ENCODE measurements at regions not wholly inside any gene's neighbourhood (a gene's known extent, or its start where the extent isn't known, plus 50 kb on each side); places are given as distances from the start of the nearest gene placed in this dataset.
A peak's percentile ranks its signal among the peaks of the same experiment; 100 is the strongest.

- Histone ChIP-seq H2BK15ac (ENCODE audit: low read depth, poor library complexity, severe bottlenecking) (no peak overlapping the region), H3K9ac (ENCODE audit: low read length) (no peak overlapping the region), H2AFZ (ENCODE audit: low read depth, low read length) (no peak overlapping the region), H3K4me2 (ENCODE audit: low read length, poor library complexity, severe bottlenecking) (no peak overlapping the region), H2BK5ac (ENCODE audit: low read depth, low read length, poor library complexity, severe bottlenecking) (no peak overlapping the region), H2BK120ac (ENCODE audit: low read depth, low read length) (no peak overlapping the region), H3K36me3 (ENCODE audit: control insufficient read depth in 1 of 2, insufficient read depth in 2 of 2, low read depth in 1 of 2, low read length in 2 of 2) (no peaks in the 10 kb centered on the region), H3K79me1 (replicated peaks; ENCODE audit: low read length, poor library complexity, severe bottlenecking) (no peaks in the 10 kb centered on the region), H3K9me3 (ENCODE audit: control insufficient read depth, low read length) (no peaks in the 10 kb centered on the region), H3K27me3 (ENCODE audit: control insufficient read depth in 1 of 2, insufficient read depth in 1 of 2, low read length in 2 of 2) (no peaks in the 10 kb centered on the region), H4K91ac (ENCODE audit: low read length) (no peak overlapping the region), H3K14ac (ENCODE audit: low read length in 2 of 2) (no peak overlapping the region), H3K18ac (ENCODE audit: low read depth in 1 of 2, low read length in 2 of 2) (no peak overlapping the region), H3K27ac (ENCODE audit: low read length, poor library complexity, severe bottlenecking) (no peak overlapping the region), H2BK12ac (ENCODE audit: low read length in 2 of 2) (no peak overlapping the region), H3K4ac (ENCODE audit: low read depth in 1 of 2, low read length in 2 of 2) (no peak overlapping the region), H3K23ac (ENCODE audit: low read length in 2 of 2) (no peak overlapping the region), H3K4me3 (ENCODE audit: insufficient read depth in 1 of 2, low read depth in 1 of 2, low read length in 2 of 2) (no peak overlapping the region), H3K4me1 (ENCODE audit: control insufficient read depth, insufficient read depth, low read depth, low read length) (no peaks in the 10 kb centered on the region), H2AK5ac (ENCODE audit: low read length, severe bottlenecking) (no peak overlapping the region), H4K8ac (ENCODE audit: low read length) (no peak overlapping the region)
- WGBS, result 100% methylated on average over 2 of the region's 3 CpGs
- no peak for DNase-seq
These were observed 327.0 kb downstream of the ETS1 start for GRCh38 chr11:128260398-128260797.

- Histone ChIP-seq H3K4me3 (ENCODE audit: insufficient read depth in 1 of 2, low read depth in 1 of 2, low read length in 2 of 2) (no peak overlapping the region), H3K18ac (ENCODE audit: low read depth in 1 of 2, low read length in 2 of 2) (no peak overlapping the region), H3K4me2 (ENCODE audit: low read length, poor library complexity, severe bottlenecking) (no peak overlapping the region), H3K27me3 (ENCODE audit: control insufficient read depth in 1 of 2, insufficient read depth in 1 of 2, low read length in 2 of 2) (no peaks in the 10 kb centered on the region), H3K4me1 (ENCODE audit: control insufficient read depth, insufficient read depth, low read depth, low read length) (no peaks in the 10 kb centered on the region), H3K9ac (ENCODE audit: low read length) (no peak overlapping the region), H3K36me3 (ENCODE audit: control insufficient read depth in 1 of 2, insufficient read depth in 2 of 2, low read depth in 1 of 2, low read length in 2 of 2) (no peaks in the 10 kb centered on the region), H3K9me3 (ENCODE audit: control insufficient read depth, low read length) (no peaks in the 10 kb centered on the region), H3K4ac (ENCODE audit: low read depth in 1 of 2, low read length in 2 of 2) (no peak overlapping the region), H3K23ac (ENCODE audit: low read length in 2 of 2) (no peak overlapping the region), H3K79me1 (replicated peaks; ENCODE audit: low read length, poor library complexity, severe bottlenecking) (no peaks in the 10 kb centered on the region), H4K91ac (ENCODE audit: low read length) (no peak overlapping the region), H4K8ac (ENCODE audit: low read length) (no peak overlapping the region), H2BK120ac (ENCODE audit: low read depth, low read length) (no peak overlapping the region), H2BK12ac (ENCODE audit: low read length in 2 of 2) (no peak overlapping the region), H2AK5ac (ENCODE audit: low read length, severe bottlenecking) (no peak overlapping the region), H3K14ac (ENCODE audit: low read length in 2 of 2) (no peak overlapping the region), H2BK5ac (ENCODE audit: low read depth, low read length, poor library complexity, severe bottlenecking) (no peak overlapping the region), H3K27ac (ENCODE audit: low read length, poor library complexity, severe bottlenecking) (no peak overlapping the region), H2AFZ (ENCODE audit: low read depth, low read length) (no peak overlapping the region), H2BK15ac (ENCODE audit: low read depth, poor library complexity, severe bottlenecking) (no peak overlapping the region)
- no peak for DNase-seq
- 100% methylated on average over 1 of the region's 1 CpG for WGBS
These were observed 327.5 kb downstream of the ETS1 start for GRCh38 chr11:128259816-128260215.

GRCh38 chr11:128254941-128255340 lies 332.4 kb downstream of the ETS1 start:
- H3K9ac ChIP-seq (ENCODE audit: low read length), result no peak overlapping the region
- no peaks in the 10 kb centered on the region for H3K36me3 ChIP-seq (ENCODE audit: control insufficient read depth in 1 of 2, insufficient read depth in 2 of 2, low read depth in 1 of 2, low read length in 2 of 2)
- no peak overlapping the region for H3K4ac ChIP-seq (ENCODE audit: low read depth in 1 of 2, low read length in 2 of 2)
- H2AK5ac ChIP-seq (ENCODE audit: low read length, severe bottlenecking), result no peak overlapping the region
- H2BK5ac ChIP-seq (ENCODE audit: low read depth, low read length, poor library complexity, severe bottlenecking), result no peak overlapping the region
- no peak overlapping the region for H2BK120ac ChIP-seq (ENCODE audit: low read depth, low read length)
- H3K23ac ChIP-seq (ENCODE audit: low read length in 2 of 2), result no peak overlapping the region
- no peak overlapping the region for H3K18ac ChIP-seq (ENCODE audit: low read depth in 1 of 2, low read length in 2 of 2)
- no peak overlapping the region for H3K27ac ChIP-seq (ENCODE audit: low read length, poor library complexity, severe bottlenecking)
- H4K8ac ChIP-seq (ENCODE audit: low read length), result no peak overlapping the region
- no peak overlapping the region for H3K4me2 ChIP-seq (ENCODE audit: low read length, poor library complexity, severe bottlenecking)
- no peaks in the 10 kb centered on the region for H3K27me3 ChIP-seq (ENCODE audit: control insufficient read depth in 1 of 2, insufficient read depth in 1 of 2, low read length in 2 of 2)
- no peaks in the 10 kb centered on the region for H3K9me3 ChIP-seq (ENCODE audit: control insufficient read depth, low read length)
- H3K79me1 ChIP-seq (replicated peaks; ENCODE audit: low read length, poor library complexity, severe bottlenecking), result no peaks in the 10 kb centered on the region
- no peak overlapping the region for H2BK15ac ChIP-seq (ENCODE audit: low read depth, poor library complexity, severe bottlenecking)
- no peak overlapping the region for H3K4me3 ChIP-seq (ENCODE audit: insufficient read depth in 1 of 2, low read depth in 1 of 2, low read length in 2 of 2)
- no peak for DNase-seq
- H4K91ac ChIP-seq (ENCODE audit: low read length), result no peak overlapping the region
- no peak overlapping the region for H3K14ac ChIP-seq (ENCODE audit: low read length in 2 of 2)
- H2AFZ ChIP-seq (ENCODE audit: low read depth, low read length), result no peak overlapping the region
- H3K4me1 ChIP-seq (ENCODE audit: control insufficient read depth, insufficient read depth, low read depth, low read length), result no peaks in the 10 kb centered on the region
- no peak overlapping the region for H2BK12ac ChIP-seq (ENCODE audit: low read length in 2 of 2)

GRCh38 chr11:128251140-128251539 lies 336.2 kb downstream of the ETS1 start:
- no peak overlapping the region for H3K14ac ChIP-seq (ENCODE audit: low read length in 2 of 2)
- H4K8ac ChIP-seq (ENCODE audit: low read length), result no peak overlapping the region
- H3K4me1 ChIP-seq (ENCODE audit: control insufficient read depth, insufficient read depth, low read depth, low read length), result no peaks in the 10 kb centered on the region
- no peak overlapping the region for H3K4me2 ChIP-seq (ENCODE audit: low read length, poor library complexity, severe bottlenecking)
- no peak overlapping the region for H3K18ac ChIP-seq (ENCODE audit: low read depth in 1 of 2, low read length in 2 of 2)
- no peak overlapping the region for H2BK15ac ChIP-seq (ENCODE audit: low read depth, poor library complexity, severe bottlenecking)
- no peaks in the 10 kb centered on the region for H3K79me1 ChIP-seq (replicated peaks; ENCODE audit: low read length, poor library complexity, severe bottlenecking)
- H3K4ac ChIP-seq (ENCODE audit: low read depth in 1 of 2, low read length in 2 of 2), result no peak overlapping the region
- 81% methylated on average over 2 of the region's 2 CpGs for WGBS
- no peak overlapping the region for H2BK5ac ChIP-seq (ENCODE audit: low read depth, low read length, poor library complexity, severe bottlenecking)
- H3K36me3 ChIP-seq (ENCODE audit: control insufficient read depth in 1 of 2, insufficient read depth in 2 of 2, low read depth in 1 of 2, low read length in 2 of 2), result no peaks in the 10 kb centered on the region
- H3K4me3 ChIP-seq (ENCODE audit: insufficient read depth in 1 of 2, low read depth in 1 of 2, low read length in 2 of 2), result no peak overlapping the region
- DNase-seq, result peak; percentile 35
- H4K91ac ChIP-seq (ENCODE audit: low read length), result no peak overlapping the region
- no peak overlapping the region for H2BK120ac ChIP-seq (ENCODE audit: low read depth, low read length)
- H2AFZ ChIP-seq (ENCODE audit: low read depth, low read length), result no peak overlapping the region
- H3K27me3 ChIP-seq (ENCODE audit: control insufficient read depth in 1 of 2, insufficient read depth in 1 of 2, low read length in 2 of 2), result no peaks in the 10 kb centered on the region
- no peak overlapping the region for H2AK5ac ChIP-seq (ENCODE audit: low read length, severe bottlenecking)
- H3K9ac ChIP-seq (ENCODE audit: low read length), result no peak overlapping the region
- no peak overlapping the region for H3K27ac ChIP-seq (ENCODE audit: low read length, poor library complexity, severe bottlenecking)
- no peaks in the 10 kb centered on the region for H3K9me3 ChIP-seq (ENCODE audit: control insufficient read depth, low read length)
- no peak overlapping the region for H2BK12ac ChIP-seq (ENCODE audit: low read length in 2 of 2)
- no peak overlapping the region for H3K23ac ChIP-seq (ENCODE audit: low read length in 2 of 2)

Data from mesenchymal stem cell (in vitro differentiated cells and primary cell).